GM18867 (cell line): ENCODE measurements at regions not wholly inside any gene's neighbourhood (a gene's known extent, or its start where the extent isn't known, plus 50 kb on each side); places are given as distances from the start of the nearest gene placed in this dataset.

Experiments
- ATAC-seq: cut with Tn5 transposase; IDR thresholded peaks from one replicate; pipeline ENCODE4 v1.9.1; 2021; ENCODE audit warnings: mild to moderate bottlenecking, moderate library complexity; ENCODE audit not compliant: unreplicated experiment

GRCh38 chr16:35713762-35714650, 2254.6 kb downstream of the TP53TG3F start:
- no peak for ATAC-seq

GRCh38 chr16:35714665-35715064, 2255.3 kb downstream of the TP53TG3F start:
- no peak for ATAC-seq

- no peak for ATAC-seq
These were observed 2265.1 kb downstream of the TP53TG3F start for GRCh38 chr16:35724551-35724950.

GRCh38 chr16:35725949-35726348, 2266.5 kb downstream of the TP53TG3F start:
- no peak for ATAC-seq

- ATAC-seq = no peak
These were observed 2270.8 kb downstream of the TP53TG3F start for GRCh38 chr16:35730251-35730650.

- ATAC-seq = no peak
These were observed 2272.1 kb downstream of the TP53TG3F start for GRCh38 chr16:35731341-35732040.

GRCh38 chr16:35732046-35732810, 2272.8 kb downstream of the TP53TG3F start:
- no peak for ATAC-seq

- no peak for ATAC-seq
These were observed 2274.0 kb downstream of the TP53TG3F start for GRCh38 chr16:35733278-35733965.

- no peak for ATAC-seq
These were observed 2274.7 kb downstream of the TP53TG3F start for GRCh38 chr16:35733971-35734702.

- ATAC-seq = no peak
These were observed 2275.5 kb downstream of the TP53TG3F start for GRCh38 chr16:35734728-35735402.

- no peak for ATAC-seq
These were observed 2276.2 kb downstream of the TP53TG3F start for GRCh38 chr16:35735403-35736251.

GRCh38 chr16:35736546-35736945, 2277.1 kb downstream of the TP53TG3F start:
- no peak for ATAC-seq

GRCh38 chr16:35737076-35737475, 2277.7 kb downstream of the TP53TG3F start:
- no peak for ATAC-seq

- ATAC-seq = no peak
These were observed 2282.1 kb downstream of the TP53TG3F start for GRCh38 chr16:35741546-35741945.

GRCh38 chr16:35743101-35743692, 2283.8 kb downstream of the TP53TG3F start:
- ATAC-seq = no peak

GRCh38 chr16:35744084-35744483, 2284.7 kb downstream of the TP53TG3F start:
- ATAC-seq = no peak

GRCh38 chr16:35744726-35745125, 2285.3 kb downstream of the TP53TG3F start:
- no peak for ATAC-seq

- ATAC-seq = no peak
These were observed 2285.8 kb downstream of the TP53TG3F start for GRCh38 chr16:35745191-35745590.
